ENCODE measurements at regions not wholly inside any gene's neighbourhood (a gene's known extent, or its start where the extent isn't known, plus 50 kb on each side); places are given as distances from the start of the nearest gene placed in this dataset.

- H3K4me2 ChIP-seq (ENCODE audit: low read length): no peak overlapping the region
- H3K4me3 ChIP-seq (ENCODE audit: low read length): no peak overlapping the region
- no peaks in the 10 kb centered on the region for H4K20me1 ChIP-seq (ENCODE audit: control insufficient read depth, insufficient read depth, low read depth, low read length)
- H3K9me2 ChIP-seq (replicated peaks; ENCODE audit: control insufficient read depth, low read length): no peaks in the 10 kb centered on the region
- no peaks in the 10 kb centered on the region for H3K36me3 ChIP-seq (ENCODE audit: control insufficient read depth, low read length)
- H3K9me3 ChIP-seq (ENCODE audit: control insufficient read depth, insufficient read depth, low read length): no peaks in the 10 kb centered on the region
- peaks cover 12% of the 10 kb centered on the region for H3K27me3 ChIP-seq (ENCODE audit: control insufficient read depth, low read length)
- H3F3A ChIP-seq (ENCODE audit: control insufficient read depth, insufficient read depth): no peaks in the 10 kb centered on the region
- no peaks in the 10 kb centered on the region for H3K79me2 ChIP-seq (ENCODE audit: control insufficient read depth, low read length)
- TF ChIP-seq CTCF (IDR thresholded peaks at IDR 0.05; ENCODE audit: low read depth, low read length, poor library complexity, severe bottlenecking) (no peak), EZH2phosphoT487 (IDR thresholded peaks at IDR 0.05; ENCODE audit: borderline replicate concordance, low read length) (no peak)
- no peaks in the 10 kb centered on the region for H3K4me1 ChIP-seq (ENCODE audit: control insufficient read depth, low read length)
- no peak overlapping the region for H3K27ac ChIP-seq (ENCODE audit: low read depth, low read length)
Observed at GRCh38 chr9:92170848-92171247, 55.6 kb upstream of the SPTLC1 start.

- H3K27ac ChIP-seq (ENCODE audit: low read depth, low read length): no peak overlapping the region
- no peak for TF ChIP-seq CTCF (IDR thresholded peaks at IDR 0.05; ENCODE audit: low read depth, low read length, poor library complexity, severe bottlenecking)
- TF ChIP-seq EZH2phosphoT487 (IDR thresholded peaks at IDR 0.05; ENCODE audit: borderline replicate concordance, low read length): no peak
- no peaks in the 10 kb centered on the region for H3K9me2 ChIP-seq (replicated peaks; ENCODE audit: control insufficient read depth, low read length)
- no peaks in the 10 kb centered on the region for H3K9me3 ChIP-seq (ENCODE audit: control insufficient read depth, insufficient read depth, low read length)
- H3K36me3 ChIP-seq (ENCODE audit: control insufficient read depth, low read length): no peaks in the 10 kb centered on the region
- peaks cover 6% of the 10 kb centered on the region; the same call in 1 of the 2 replicates for H3K27me3 ChIP-seq (ENCODE audit: control insufficient read depth, low read length)
- no peak overlapping the region for H3K4me2 ChIP-seq (ENCODE audit: low read length)
- H3F3A ChIP-seq (ENCODE audit: control insufficient read depth, insufficient read depth): no peaks in the 10 kb centered on the region
- H4K20me1 ChIP-seq (ENCODE audit: control insufficient read depth, insufficient read depth, low read depth, low read length): no peaks in the 10 kb centered on the region
- no peaks in the 10 kb centered on the region for H3K79me2 ChIP-seq (ENCODE audit: control insufficient read depth, low read length)
- H3K4me1 ChIP-seq (ENCODE audit: control insufficient read depth, low read length): no peaks in the 10 kb centered on the region
- no peak overlapping the region for H3K4me3 ChIP-seq (ENCODE audit: low read length)
Observed at GRCh38 chr9:92165484-92165883, 50.3 kb upstream of the SPTLC1 start.

Measured in DOHH2 (cell line).